CD14-positive monocyte (primary cell): ENCODE measurements at regions not wholly inside any gene's neighbourhood (a gene's known extent, or its start where the extent isn't known, plus 50 kb on each side); places are given as distances from the start of the nearest gene placed in this dataset.

Experiments used
- DNase-seq, 3 donors: peaks; one replicate each; pipeline ENCODE4 v3.0.0-alpha.2; 2011 to 2022
- H2AFZ ChIP-seq: 2 replicates; pipeline ENCODE4 v1.6.0; 2012; ENCODE audit warnings: mild to moderate bottlenecking, low read depth, low read length, inconsistent platforms; ENCODE audit not compliant: insufficient read depth, poor library complexity, severe bottlenecking
- H3K27ac ChIP-seq, 2 donors: 1 replicate in 1 of 2; 2 replicates in 1 of 2; pipeline ENCODE4 v1.5.1; 2012 to 2013; ENCODE audit warnings: low read length in 2 of 2, control low read depth in 1 of 2, inconsistent platforms in 1 of 2, low read depth in 1 of 2, mild to moderate bottlenecking in 1 of 2
- H3K27me3 ChIP-seq, 2 donors: one replicate each; pipeline versions ENCODE4 v1.6.0 to v1.6.1; 2011 to 2013; ENCODE audit warnings: low read length in 2 of 2; ENCODE audit not compliant: control insufficient read depth in 2 of 2, insufficient read depth in 2 of 2
- H3K36me3 ChIP-seq, 2 donors: replicated peaks in 1 of 2; 1 replicate in 1 of 2; 2 replicates in 1 of 2; pipeline versions ENCODE4 v1.5.1 to v1.6.1; 2012 to 2013; ENCODE audit warnings: low read length in 2 of 2, control low read depth in 1 of 2, inconsistent platforms in 1 of 2, mild to moderate bottlenecking in 1 of 2; ENCODE audit not compliant: insufficient read depth in 2 of 2, control insufficient read depth in 1 of 2
- H3K4me1 ChIP-seq, 2 donors: 1 replicate in 1 of 2; 2 replicates in 1 of 2; pipeline versions ENCODE4 v1.5.1 to v1.6.1; 2012 to 2013; ENCODE audit warnings: low read length in 2 of 2, control low read depth in 1 of 2, inconsistent platforms in 1 of 2, mild to moderate bottlenecking in 1 of 2, moderate library complexity in 1 of 2; ENCODE audit not compliant: insufficient read depth in 2 of 2, control insufficient read depth in 1 of 2
- H3K4me2 ChIP-seq: replicated peaks from 2 replicates; pipeline ENCODE3; 2012; ENCODE audit warnings: low read length, moderate library complexity, mild to moderate bottlenecking; ENCODE audit not compliant: poor library complexity, severe bottlenecking; ENCODE audit errors: extremely low read depth
- H3K4me3 ChIP-seq, 3 experiments: fragments of 200-600 bp in 1 of 3; sonication (generic) in 1 of 3; replicated peaks in 1 of 3; 1 replicate in 2 of 3; 2 replicates in 1 of 3; pipeline ENCODE4 v1.5.1; 2011 to 2013; ENCODE audit warnings: low read length in 3 of 3, mild to moderate bottlenecking in 3 of 3, control low read depth in 2 of 3, low read depth in 2 of 3, inconsistent platforms in 1 of 3, moderate library complexity in 1 of 3
- H3K79me2 ChIP-seq: 2 replicates; pipeline ENCODE4 v1.6.0; 2012; ENCODE audit warnings: mild to moderate bottlenecking, control low read depth, inconsistent platforms, low read length, moderate library complexity; ENCODE audit not compliant: insufficient read depth
- H3K9ac ChIP-seq: 2 replicates; pipeline ENCODE4 v1.6.0; 2017; ENCODE audit warnings: low read length, mild to moderate bottlenecking; ENCODE audit not compliant: insufficient read depth, poor library complexity, severe bottlenecking
- H3K9me3 ChIP-seq, 2 donors: replicated peaks in 1 of 2; 1 replicate in 1 of 2; 2 replicates in 1 of 2; pipeline versions ENCODE4 v1.5.1 to v1.6.1; 2012 to 2013; ENCODE audit warnings: low read length in 2 of 2, control low read depth in 1 of 2; ENCODE audit not compliant: control insufficient read depth in 1 of 2, insufficient read depth in 1 of 2
- H4K20me1 ChIP-seq: 2 replicates; pipeline ENCODE4 v1.6.0; 2012; ENCODE audit warnings: mild to moderate bottlenecking, low read length, control low read depth, moderate library complexity; ENCODE audit not compliant: insufficient read depth
- H3K27ac Mint-ChIP-seq, 7 donors: one replicate each; pipeline ENCODE4 v1.8.0; 2020; ENCODE audit warnings: mild to moderate bottlenecking in 7 of 7, mixed read lengths in 7 of 7, moderate library complexity in 6 of 7, inconsistent platforms in 2 of 7
- H3K27me3 Mint-ChIP-seq, 3 donors: one replicate each; pipeline ENCODE4 v1.8.0; 2021 to 2022; ENCODE audit warnings: low read depth in 3 of 3, mild to moderate bottlenecking in 3 of 3, mixed read lengths in 3 of 3, moderate library complexity in 3 of 3, inconsistent platforms in 1 of 3
- H3K36me3 Mint-ChIP-seq, 2 donors: one replicate each; pipeline ENCODE4 v1.8.0; 2020; ENCODE audit warnings: mixed read lengths in 2 of 2, inconsistent platforms in 1 of 2, mild to moderate bottlenecking in 1 of 2
- H3K4me1 Mint-ChIP-seq: one replicate; pipeline ENCODE4 v1.8.0; 2020; ENCODE audit warnings: mild to moderate bottlenecking, mixed read lengths
- H3K4me3 Mint-ChIP-seq, 2 donors: one replicate each; pipeline ENCODE4 v1.8.0; 2020; ENCODE audit warnings: mild to moderate bottlenecking in 2 of 2, mixed read lengths in 2 of 2, moderate library complexity in 1 of 2
- H3K9me3 Mint-ChIP-seq, 7 donors: one replicate each; pipeline ENCODE4 v1.8.0; 2020 to 2022; ENCODE audit warnings: mixed read lengths in 7 of 7, mild to moderate bottlenecking in 6 of 7, moderate library complexity in 6 of 7, inconsistent platforms in 2 of 7
- CTCF ChIP-seq: fragments of 200-600 bp; IDR thresholded peaks from one replicate; pipeline ENCODE4 v1.8.0; 2022; ENCODE audit warnings: antibody characterized with exemption, mild to moderate bottlenecking
- WGBS: methylation state at CpG from one replicate; pipeline ENCODE4 v1.1.5; 2013; ENCODE audit warnings: missing lambda C conversion rate; ENCODE audit not compliant: insufficient coverage; 5-methylcytosine and 5-hydroxymethylcytosine counted together
- intact Hi-C, 2 donors: fragments of 100-400 bp; cut with micrococcal nuclease; formaldehyde crosslinking; loops; one replicate each; pipeline versions ENCODE4 v1.15.0 to v1.15.1; 2023

DNA sequence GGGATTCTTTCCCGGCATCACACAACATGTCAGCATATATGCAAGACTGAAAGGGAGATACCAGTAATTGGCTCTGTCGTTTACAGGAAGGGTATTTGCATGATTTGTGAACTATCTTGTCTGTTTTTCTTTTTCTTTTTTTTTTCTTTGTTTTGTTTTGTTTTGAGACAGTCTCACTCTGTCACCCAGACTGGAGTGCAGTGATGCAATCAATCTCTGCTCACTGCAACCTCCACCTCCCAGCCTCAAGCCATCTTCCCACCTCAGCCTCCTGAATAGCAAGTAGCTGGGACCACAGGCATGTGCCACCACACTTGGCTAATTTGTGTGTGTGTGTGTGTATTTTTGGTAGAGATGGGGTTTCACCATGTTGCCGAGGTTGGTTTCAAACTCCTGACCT is 262.7 kb upstream of the F9 start:
- intact Hi-C loops = no loop called here

GRCh38 chrX:139246295-139246694 is 284.2 kb upstream of the F9 start:
- H3K9me3 Mint-ChIP-seq = peaks cover 0 to 3% (median 1%) of the 10 kb centered on the region in 7 donors
- Histone ChIP-seq H3K4me1 (no peaks in the 10 kb centered on the region), H3K36me3 (no peaks in the 10 kb centered on the region), H3K27me3 (no peaks in the 10 kb centered on the region), H3K9ac (no peak overlapping the region), H3K79me2 (no peaks in the 10 kb centered on the region), H4K20me1 (no peaks in the 10 kb centered on the region), H3K9me3 (no peaks in the 10 kb centered on the region), H3K27ac (no peak overlapping the region), H3K4me2 (no peak overlapping the region), H3K4me3 (no peak overlapping the region), H2AFZ (no peak overlapping the region)
- peaks cover 0 to 5% (median 4%) of the 10 kb centered on the region in 3 donors for H3K27me3 Mint-ChIP-seq
- TF ChIP-seq CTCF = no peak
- intact Hi-C loops = no loop called here
- no CpG with 5 or more reads among the region's 3 CpGs for WGBS
- no peaks in the 10 kb centered on the region for H3K4me1 Mint-ChIP-seq
- no peaks in the 10 kb centered on the region for H3K36me3 Mint-ChIP-seq
- H3K4me3 Mint-ChIP-seq = no peak overlapping the region
- no peak overlapping the region for H3K27ac Mint-ChIP-seq
- no peak for DNase-seq

More for the DNA sequence above, 262.7 kb upstream of the F9 start:
- H2AFZ ChIP-seq = no peak overlapping the region
- H3K36me3 Mint-ChIP-seq = no peaks in the 10 kb centered on the region
- WGBS = no CpG with 5 or more reads among the region's 3 CpGs
- no peaks in the 10 kb centered on the region for H3K4me1 Mint-ChIP-seq
- H3K27me3 Mint-ChIP-seq = peaks cover 0 to 5% (median 2%) of the 10 kb centered on the region in 3 donors
- H3K4me1 ChIP-seq = no peaks in the 10 kb centered on the region
- no peak overlapping the region for H3K4me3 ChIP-seq
- no peak for TF ChIP-seq CTCF
- no peak overlapping the region for H3K9ac ChIP-seq
- H3K9me3 ChIP-seq = no peaks in the 10 kb centered on the region
- H3K9me3 Mint-ChIP-seq = peaks cover 0 to 4% (median 0%) of the 10 kb centered on the region in 7 donors
- no peak overlapping the region for H3K4me3 Mint-ChIP-seq
- peaks cover 0 to 2% of the 10 kb centered on the region in 2 donors for H3K27me3 ChIP-seq
- H3K27ac ChIP-seq = no peak overlapping the region
- DNase-seq = no peak
- no peaks in the 10 kb centered on the region for H4K20me1 ChIP-seq
- no peak overlapping the region for H3K27ac Mint-ChIP-seq
- no peaks in the 10 kb centered on the region for H3K79me2 ChIP-seq
- no peak overlapping the region for H3K4me2 ChIP-seq
- H3K36me3 ChIP-seq = no peaks in the 10 kb centered on the region
